ENCODE measurements at regions not wholly inside any gene's neighbourhood (a gene's known extent, or its start where the extent isn't known, plus 50 kb on each side); places are given as distances from the start of the nearest gene placed in this dataset.

- no peak for TF ChIP-seq CTCF (IDR thresholded peaks at IDR 0.05; ENCODE audit: unreplicated experiment)
- Mint-ChIP-seq H3K4me1 (ENCODE audit: insufficient read depth, unreplicated experiment) (no peaks in the 10 kb centered on the region), H3K27ac (ENCODE audit: low read depth, unreplicated experiment) (no peak overlapping the region), H3K36me3 (ENCODE audit: insufficient read depth, unreplicated experiment) (peaks cover under 1% of the 10 kb centered on the region), H3K27me3 (ENCODE audit: insufficient read depth, unreplicated experiment) (no peaks in the 10 kb centered on the region), H3K4me3 (ENCODE audit: unreplicated experiment) (no peak overlapping the region), H3K9me3 (ENCODE audit: unreplicated experiment) (no peaks in the 10 kb centered on the region)
- ChIA-PET POLR2A (interaction anchor here (0.6 kb wide), 1 partner anchor 59 kb away, joined by 3 read pairs; no protein-coding TSS in a partner anchor), CTCF (no interaction called here)
- DNase-seq (ENCODE audit: unreplicated experiment): no peak
- intact Hi-C loops (cut with micrococcal nuclease): no loop called here
- no TSS peak for BruUV-seq (replicated peaks)
Observed at GRCh38 chr15:62799037-62799436, 243.5 kb upstream of the TPM1 start.

GRCh38 chr15:62799919-62800318 is 242.6 kb upstream of the TPM1 start:
- ChIA-PET POLR2A (no interaction called here), CTCF (interaction anchor here (0.7 kb wide), 1 partner anchor 22 kb away, joined by 3 read pairs; no protein-coding TSS in a partner anchor)
- Mint-ChIP-seq H3K9me3 (ENCODE audit: unreplicated experiment) (no peaks in the 10 kb centered on the region), H3K27ac (ENCODE audit: low read depth, unreplicated experiment) (no peak overlapping the region), H3K4me3 (ENCODE audit: unreplicated experiment) (no peak overlapping the region), H3K36me3 (ENCODE audit: insufficient read depth, unreplicated experiment) (peaks cover 9% of the 10 kb centered on the region), H3K4me1 (ENCODE audit: insufficient read depth, unreplicated experiment) (no peaks in the 10 kb centered on the region), H3K27me3 (ENCODE audit: insufficient read depth, unreplicated experiment) (no peaks in the 10 kb centered on the region)
- BruUV-seq (replicated peaks): no TSS peak
- DNase-seq (ENCODE audit: unreplicated experiment): no peak
- TF ChIP-seq CTCF (IDR thresholded peaks at IDR 0.05; ENCODE audit: unreplicated experiment): no peak
- intact Hi-C loops (cut with micrococcal nuclease): no loop called here

- no TSS peak for BruUV-seq (replicated peaks)
- H3K27me3 Mint-ChIP-seq (ENCODE audit: insufficient read depth, unreplicated experiment): no peaks in the 10 kb centered on the region
- intact Hi-C loops (cut with micrococcal nuclease): no loop called here
- POLR2A ChIA-PET: interaction anchor here (0.6 kb wide), 1 partner anchor 487 kb away, joined by 3 read pairs; no protein-coding TSS in a partner anchor
- TF ChIP-seq CTCF (IDR thresholded peaks at IDR 0.05; ENCODE audit: unreplicated experiment): no peak
- no peak for DNase-seq (ENCODE audit: unreplicated experiment)
- H3K4me3 Mint-ChIP-seq (ENCODE audit: unreplicated experiment): no peak overlapping the region
- CTCF ChIA-PET: interaction anchor here (0.6 to 1.2 kb wide), 2 partner anchors 9 to 27 kb away, joined by 3 read pairs; no protein-coding TSS in a partner anchor
- peaks cover 25% of the 10 kb centered on the region for H3K36me3 Mint-ChIP-seq (ENCODE audit: insufficient read depth, unreplicated experiment)
- no peak overlapping the region for H3K27ac Mint-ChIP-seq (ENCODE audit: low read depth, unreplicated experiment)
- H3K4me1 Mint-ChIP-seq (ENCODE audit: insufficient read depth, unreplicated experiment): no peaks in the 10 kb centered on the region
- H3K9me3 Mint-ChIP-seq (ENCODE audit: unreplicated experiment): no peaks in the 10 kb centered on the region
Observed at GRCh38 chr15:62802612-62803011, 239.9 kb upstream of the TPM1 start.

- no peak overlapping the region for H3K4me3 Mint-ChIP-seq (ENCODE audit: unreplicated experiment)
- POLR2A ChIA-PET: no interaction called here
- CTCF ChIA-PET: interaction anchor here (0.5 kb wide), 1 partner anchor 290 kb away, joined by 3 read pairs; no protein-coding TSS in a partner anchor
Observed at GRCh38 chr15:62803856-62804400, 238.6 kb upstream of the TPM1 start.

More at GRCh38 chr15:62803856-62804400, 238.6 kb upstream of the TPM1 start:
- BruUV-seq (replicated peaks): no TSS peak
- Mint-ChIP-seq H3K36me3 (ENCODE audit: insufficient read depth, unreplicated experiment) (peaks cover 25% of the 10 kb centered on the region), H3K4me1 (ENCODE audit: insufficient read depth, unreplicated experiment) (no peaks in the 10 kb centered on the region), H3K27ac (ENCODE audit: low read depth, unreplicated experiment) (no peak overlapping the region), H3K9me3 (ENCODE audit: unreplicated experiment) (no peaks in the 10 kb centered on the region), H3K27me3 (ENCODE audit: insufficient read depth, unreplicated experiment) (no peaks in the 10 kb centered on the region)
- no peak for DNase-seq (ENCODE audit: unreplicated experiment)
- TF ChIP-seq CTCF (IDR thresholded peaks at IDR 0.05; ENCODE audit: unreplicated experiment): no peak
- intact Hi-C loops (cut with micrococcal nuclease): no loop called here
